GM21529 (cell line): ENCODE measurements at regions not wholly inside any gene's neighbourhood (a gene's known extent, or its start where the extent isn't known, plus 50 kb on each side); places are given as distances from the start of the nearest gene placed in this dataset.
"Not testable (repeated sequence)": the region's sequence is repeated elsewhere in the genome, so short reads cannot be mapped to it uniquely, and the experiment has no call there.

Experiments used
- ATAC-seq: cut with Tn5 transposase; IDR thresholded peaks from one replicate; pipeline ENCODE4 v1.9.1; 2021; ENCODE audit not compliant: unreplicated experiment

GRCh38 chr16:60413969-60414368, 1622.3 kb downstream of the CDH8 start:
- ATAC-seq: no peak

- no peak for ATAC-seq
Observed at GRCh38 chr16:60407606-60408005, 1628.6 kb downstream of the CDH8 start.

- ATAC-seq: no peak
Observed at GRCh38 chr16:60407034-60407433, 1629.2 kb downstream of the CDH8 start.

DNA sequence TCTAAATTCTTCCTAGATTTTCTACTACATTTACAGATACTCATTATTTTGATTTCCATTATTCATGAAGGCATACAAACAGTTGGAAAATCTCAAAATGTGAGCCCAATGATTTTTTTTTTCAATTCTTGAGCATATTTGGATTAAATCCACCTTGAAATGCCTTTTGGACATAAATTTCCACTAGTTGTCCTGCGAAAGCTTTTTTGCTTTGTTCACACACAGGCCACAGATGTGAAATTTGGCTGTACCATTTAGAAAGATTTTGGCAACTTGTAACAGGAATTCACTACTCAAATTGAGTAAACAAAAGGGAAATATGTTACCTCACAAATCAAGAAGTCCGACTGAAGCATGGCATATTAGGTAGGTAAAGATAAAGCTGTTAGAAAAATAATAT, 1631.0 kb downstream of the CDH8 start:
- ATAC-seq: no peak

DNA sequence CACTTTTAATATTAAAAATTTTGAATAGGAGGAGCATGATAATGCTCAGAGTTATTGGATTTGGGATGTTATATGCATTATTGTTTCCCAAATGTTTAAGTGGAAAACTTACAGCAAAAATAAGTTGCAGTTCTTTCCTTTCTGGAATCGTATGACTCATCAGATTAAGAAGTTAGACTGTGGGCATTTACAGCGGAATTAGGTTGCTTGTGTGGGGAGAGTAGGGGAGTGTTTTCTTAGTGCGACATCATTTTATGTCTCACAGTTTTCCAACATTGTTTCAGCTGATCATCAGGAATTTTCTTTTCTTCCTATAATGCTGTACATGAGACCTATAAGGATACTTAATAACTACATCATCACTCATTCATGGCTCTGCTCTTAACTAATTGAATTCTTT, 1631.8 kb downstream of the CDH8 start:
- no peak for ATAC-seq

DNA sequence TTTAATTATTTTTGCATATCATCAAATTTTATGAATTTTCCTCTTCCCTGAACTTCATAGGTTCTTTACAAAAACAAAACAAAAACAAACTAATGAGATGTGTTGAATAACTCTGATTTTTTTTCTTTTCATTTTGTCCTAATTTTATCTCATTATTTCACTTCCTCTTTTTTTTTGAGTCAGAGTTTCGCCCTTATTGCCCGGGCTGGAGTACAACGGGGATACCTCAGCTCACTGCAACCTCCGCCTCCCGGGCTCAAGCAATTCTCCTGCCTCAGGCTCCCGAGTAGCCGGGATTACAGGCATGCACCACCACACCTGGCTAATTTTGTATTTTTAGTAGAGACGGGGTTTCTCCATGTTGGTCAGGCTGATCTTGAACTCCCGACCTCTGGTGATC, 1633.3 kb downstream of the CDH8 start:
- peak; percentile 73 for ATAC-seq

DNA sequence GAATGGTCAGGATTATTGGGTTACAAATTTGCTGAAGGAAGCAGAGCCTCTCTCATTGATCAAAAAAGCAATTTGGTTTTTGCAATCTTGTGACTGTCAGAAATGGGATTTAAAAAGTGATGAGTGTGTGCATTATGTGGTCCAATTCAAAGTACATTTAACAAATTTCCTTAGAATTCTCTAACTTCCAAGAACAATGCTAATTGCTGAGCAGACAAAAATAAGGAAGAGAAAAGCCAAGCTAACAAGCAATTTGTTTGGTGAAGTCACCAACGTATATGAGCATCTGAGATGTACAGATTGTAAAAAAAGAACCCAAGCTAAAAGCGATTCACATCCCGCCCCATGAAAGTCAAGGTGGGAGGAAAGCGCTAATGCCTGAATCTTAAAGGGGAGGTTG, 1643.9 kb downstream of the CDH8 start:
- no peak for ATAC-seq

- ATAC-seq: no peak
Observed at GRCh38 chr16:60371591-60371990, 1637.5 kb upstream of the GOT2 start.

GRCh38 chr16:60367739-60368138, 1633.6 kb upstream of the GOT2 start:
- no peak for ATAC-seq

GRCh38 chr16:60363566-60363965, 1629.5 kb upstream of the GOT2 start:
- ATAC-seq: no peak

GRCh38 chr16:60359866-60360265, 1625.8 kb upstream of the GOT2 start:
- ATAC-seq: not testable (repeated sequence)

DNA sequence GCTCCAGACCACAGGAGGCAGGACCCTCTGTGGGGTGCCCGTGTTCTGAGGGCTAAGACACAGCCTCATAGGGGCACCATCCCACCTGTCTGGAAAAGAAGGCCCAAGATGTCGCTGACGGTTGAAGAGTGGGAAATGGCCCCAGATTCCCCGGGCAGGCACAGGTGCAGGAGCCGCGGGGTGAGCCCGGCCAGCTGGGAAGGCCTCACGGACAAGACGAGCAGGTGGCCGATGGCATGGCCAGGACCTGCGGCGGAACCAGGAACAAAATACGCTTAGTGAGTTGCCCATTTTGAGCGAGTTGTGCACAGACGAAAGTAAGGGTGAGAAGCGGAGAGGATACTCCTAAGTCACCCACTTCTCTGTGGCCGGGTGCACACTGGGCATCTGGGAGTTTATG, 1625.3 kb upstream of the GOT2 start:
- ATAC-seq: not testable (repeated sequence)

DNA sequence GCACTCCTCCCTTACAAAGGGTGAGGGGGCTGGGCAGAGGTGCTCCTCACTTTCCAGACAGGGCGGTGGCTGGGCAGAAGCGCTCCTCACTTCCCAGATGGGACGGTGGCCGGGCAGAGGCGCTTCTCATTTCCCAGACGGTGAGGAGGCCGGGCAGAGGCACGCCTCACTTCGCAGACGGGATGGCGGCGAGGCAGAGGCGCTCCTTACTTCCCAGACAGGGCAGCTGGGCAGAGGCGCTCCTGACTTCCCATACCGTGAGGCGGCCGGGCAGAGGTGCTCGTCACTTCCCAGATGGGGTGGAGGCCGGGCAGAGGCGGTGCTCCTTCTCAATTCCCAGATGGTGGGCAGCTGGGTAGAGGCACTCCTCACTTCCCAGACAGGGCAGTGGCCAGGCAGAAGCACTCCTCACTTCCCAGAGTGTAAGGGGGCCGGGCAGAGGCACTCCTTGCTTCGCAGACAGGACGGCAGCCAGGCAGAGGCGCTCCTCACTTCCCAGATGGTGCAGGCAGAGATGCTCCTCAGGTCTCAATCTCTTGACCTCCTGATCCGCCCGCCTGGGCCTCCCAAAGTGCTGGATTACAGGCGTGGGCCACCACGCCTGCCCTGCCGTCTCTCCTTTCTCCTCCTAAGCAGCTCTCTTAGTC, 1623.9 kb upstream of the GOT2 start:
- ATAC-seq: not testable (repeated sequence)

- ATAC-seq: no peak
Observed at GRCh38 chr16:60346256-60346655, 1612.1 kb upstream of the GOT2 start.

DNA sequence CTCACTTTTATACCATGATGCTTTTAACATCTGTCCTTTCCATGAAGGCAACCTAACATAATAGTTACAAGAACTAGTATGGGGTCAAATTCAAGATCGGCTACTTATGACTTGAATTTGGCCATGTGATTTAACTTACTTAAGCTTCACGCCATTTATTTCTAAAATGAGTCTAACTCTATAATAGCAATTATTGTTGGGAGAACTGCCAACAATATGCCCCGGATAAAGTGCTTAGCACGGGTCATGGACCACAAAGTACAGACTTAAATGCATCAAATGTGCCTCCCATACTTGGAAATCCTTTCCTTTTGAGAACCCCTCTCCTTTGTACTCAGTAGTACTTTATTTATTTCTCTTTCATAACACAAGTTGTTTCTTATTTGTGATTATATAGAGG, 1603.6 kb upstream of the GOT2 start:
- no peak for ATAC-seq

GRCh38 chr16:60331168-60331567, 1597.1 kb upstream of the GOT2 start:
- ATAC-seq: no peak

GRCh38 chr16:60329108-60329507, 1595.0 kb upstream of the GOT2 start:
- ATAC-seq: no peak

GRCh38 chr16:60328152-60328551, 1594.0 kb upstream of the GOT2 start:
- no peak for ATAC-seq

DNA sequence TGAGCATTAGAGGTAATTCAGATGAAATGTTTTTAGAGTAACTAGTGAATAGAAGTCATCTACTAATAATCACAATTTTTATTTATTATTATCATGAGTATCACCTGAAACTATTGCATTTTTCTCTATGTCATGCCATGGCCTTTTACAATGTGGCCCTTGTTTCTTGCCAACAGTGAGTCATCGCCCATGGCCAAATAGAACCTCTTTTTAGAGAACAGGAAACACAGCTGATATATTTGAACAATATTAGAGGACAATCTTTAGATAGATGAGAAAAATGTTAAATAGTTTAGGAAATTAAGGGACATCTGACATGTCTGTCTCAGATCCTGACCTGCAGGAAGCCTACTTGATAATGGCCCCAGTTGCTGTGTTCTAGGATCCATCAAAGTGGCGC, 1584.4 kb upstream of the GOT2 start:
- ATAC-seq: no peak

DNA sequence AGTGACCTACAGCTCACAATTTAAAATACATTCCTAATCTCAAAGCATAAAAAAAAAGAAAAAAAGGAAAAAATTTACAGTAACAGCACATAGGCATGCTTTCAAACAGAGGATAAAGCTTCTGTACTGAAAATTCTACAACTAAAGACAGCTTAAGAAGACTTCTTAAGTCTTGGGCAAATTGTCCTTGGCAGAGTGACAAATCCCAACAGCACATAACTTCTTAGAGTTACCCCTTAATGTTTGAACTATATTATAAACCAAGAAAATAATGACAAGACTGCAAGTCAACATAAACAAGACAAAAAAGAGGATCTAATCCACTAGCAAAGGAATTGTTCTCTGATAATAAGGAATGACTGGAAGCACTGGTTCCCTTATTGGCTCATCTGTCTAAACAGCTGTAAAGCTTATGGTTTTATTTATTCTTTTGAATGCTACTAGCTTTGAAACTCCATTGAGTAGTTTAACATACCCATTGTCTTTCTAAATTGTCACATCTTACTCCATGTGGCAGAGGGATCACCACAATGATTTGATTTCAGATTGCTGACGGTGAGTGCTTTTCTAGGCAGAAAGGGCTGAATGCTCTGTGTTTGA, 1576.8 kb upstream of the GOT2 start:
- ATAC-seq: no peak

GRCh38 chr16:60304720-60305119, 1570.6 kb upstream of the GOT2 start:
- ATAC-seq: no peak

- no peak for ATAC-seq
Observed at GRCh38 chr16:60304066-60304465, 1570.0 kb upstream of the GOT2 start.

GRCh38 chr16:60302676-60303075, 1568.6 kb upstream of the GOT2 start:
- ATAC-seq: no peak
